GM19025 (cell line): ENCODE measurements at regions not wholly inside any gene's neighbourhood (a gene's known extent, or its start where the extent isn't known, plus 50 kb on each side); places are given as distances from the start of the nearest gene placed in this dataset.
"Not testable (repeated sequence)": the region's sequence is repeated elsewhere in the genome, so short reads cannot be mapped to it uniquely, and the experiment has no call there.

Experiments used
- ATAC-seq: cut with Tn5 transposase; IDR thresholded peaks from one replicate; pipeline ENCODE4 v1.9.1; 2021; ENCODE audit warnings: mild to moderate bottlenecking, low read depth, moderate library complexity; ENCODE audit not compliant: unreplicated experiment

- ATAC-seq, result no peak
Observed at GRCh38 chr1:163562355-163562754, 240.6 kb downstream of the NUF2 start.

GRCh38 chr1:163565166-163565565 lies 243.4 kb downstream of the NUF2 start:
- no peak for ATAC-seq

GRCh38 chr1:163570071-163570470 lies 248.3 kb downstream of the NUF2 start:
- no peak for ATAC-seq

- ATAC-seq, result no peak
Observed at GRCh38 chr1:163571950-163572349, 250.2 kb downstream of the NUF2 start.

- ATAC-seq, result no peak
Observed at GRCh38 chr1:163574119-163574518, 252.4 kb downstream of the NUF2 start.

- no peak for ATAC-seq
Observed at GRCh38 chr1:163580926-163581325, 259.2 kb downstream of the NUF2 start.

GRCh38 chr1:163583661-163584181 lies 262.0 kb downstream of the NUF2 start:
- no peak for ATAC-seq

GRCh38 chr1:163585796-163586195 lies 264.0 kb downstream of the NUF2 start:
- ATAC-seq, result no peak

GRCh38 chr1:163588796-163589195 lies 267.0 kb downstream of the NUF2 start:
- no peak for ATAC-seq

- ATAC-seq, result no peak
Observed at GRCh38 chr1:163589735-163590134, 268.0 kb downstream of the NUF2 start.

GRCh38 chr1:163591131-163591530 lies 269.4 kb downstream of the NUF2 start:
- not testable (repeated sequence) for ATAC-seq

- ATAC-seq, result not testable (repeated sequence)
Observed at GRCh38 chr1:163592623-163593022, 270.9 kb downstream of the NUF2 start.

- ATAC-seq, result not testable (repeated sequence)
Observed at GRCh38 chr1:163596106-163596505, 274.4 kb downstream of the NUF2 start.

- ATAC-seq, result no peak
Observed at GRCh38 chr1:163596541-163597258, 274.9 kb downstream of the NUF2 start.

- ATAC-seq, result no peak
Observed at GRCh38 chr1:163604321-163604720, 282.6 kb downstream of the NUF2 start.

- ATAC-seq, result no peak
Observed at GRCh38 chr1:163604896-163605295, 283.1 kb downstream of the NUF2 start.

GRCh38 chr1:163608979-163609378 lies 287.2 kb downstream of the NUF2 start:
- no peak for ATAC-seq

GRCh38 chr1:163609858-163610257 lies 288.1 kb downstream of the NUF2 start:
- ATAC-seq, result no peak

- no peak for ATAC-seq
Observed at GRCh38 chr1:163610486-163610885, 288.7 kb downstream of the NUF2 start.

- no peak for ATAC-seq
Observed at GRCh38 chr1:163614361-163614760, 292.6 kb downstream of the NUF2 start.

GRCh38 chr1:163628034-163628773 lies 306.4 kb downstream of the NUF2 start:
- no peak for ATAC-seq

- ATAC-seq, result no peak
Observed at GRCh38 chr1:163632269-163632668, 310.5 kb downstream of the NUF2 start.
